ENCODE measurements at regions not wholly inside any gene's neighbourhood (a gene's known extent, or its start where the extent isn't known, plus 50 kb on each side); places are given as distances from the start of the nearest gene placed in this dataset.

GRCh38 chr5:37975531-37975930 is 135.7 kb upstream of the GDNF start:
- H3K27me3 ChIP-seq (ENCODE audit: control insufficient read depth, insufficient read depth, low read length), result no peaks in the 10 kb centered on the region
- DNase-seq (no peak), ATAC-seq (ENCODE audit: low read depth in 2 of 2) (no peak)
- no peaks in the 10 kb centered on the region for H3K36me3 Mint-ChIP-seq
- no peak overlapping the region for H3K27ac ChIP-seq (ENCODE audit: insufficient read depth, low read length, poor library complexity, severe bottlenecking)
- H3K4me1 Mint-ChIP-seq, result no peaks in the 10 kb centered on the region
- no peaks in the 10 kb centered on the region for H3K36me3 ChIP-seq (ENCODE audit: control insufficient read depth, insufficient read depth, low read length)
- no peak overlapping the region for H3K27ac Mint-ChIP-seq
- no peaks in the 10 kb centered on the region for H3K9me3 ChIP-seq (ENCODE audit: control insufficient read depth in 2 of 2, low read length in 2 of 2)
- H3K27me3 Mint-ChIP-seq, result no peaks in the 10 kb centered on the region
- H3K4me3 ChIP-seq (ENCODE audit: low read depth, low read length), result no peak overlapping the region
- H3K4me1 ChIP-seq (ENCODE audit: control insufficient read depth, insufficient read depth, low read length, poor library complexity, severe bottlenecking), result no peaks in the 10 kb centered on the region
- no peak overlapping the region for H3K4me3 Mint-ChIP-seq
- peaks cover 0 to 4% (median 1%) of the 10 kb centered on the region in 7 donors for H3K9me3 Mint-ChIP-seq

- DNase-seq (no peak), ATAC-seq (ENCODE audit: low read depth in 2 of 2) (no peak)
- Mint-ChIP-seq H3K4me3 (no peak overlapping the region), H3K27me3 (no peaks in the 10 kb centered on the region), H3K9me3 (peaks cover 0 to 5% (median 2%) of the 10 kb centered on the region in 7 donors), H3K4me1 (no peaks in the 10 kb centered on the region), H3K27ac (no peak overlapping the region), H3K36me3 (no peaks in the 10 kb centered on the region)
- H3K9me3 ChIP-seq (ENCODE audit: control insufficient read depth in 2 of 2, low read length in 2 of 2), result no peaks in the 10 kb centered on the region
- no peaks in the 10 kb centered on the region for H3K4me1 ChIP-seq (ENCODE audit: control insufficient read depth, insufficient read depth, low read length, poor library complexity, severe bottlenecking)
- H3K27ac ChIP-seq (ENCODE audit: insufficient read depth, low read length, poor library complexity, severe bottlenecking), result no peak overlapping the region
- no peak overlapping the region for H3K4me3 ChIP-seq (ENCODE audit: low read depth, low read length)
- H3K36me3 ChIP-seq (ENCODE audit: control insufficient read depth, insufficient read depth, low read length), result no peaks in the 10 kb centered on the region
- no peaks in the 10 kb centered on the region for H3K27me3 ChIP-seq (ENCODE audit: control insufficient read depth, insufficient read depth, low read length)
These were observed 131.7 kb upstream of the GDNF start for GRCh38 chr5:37971483-37972024.

DNA sequence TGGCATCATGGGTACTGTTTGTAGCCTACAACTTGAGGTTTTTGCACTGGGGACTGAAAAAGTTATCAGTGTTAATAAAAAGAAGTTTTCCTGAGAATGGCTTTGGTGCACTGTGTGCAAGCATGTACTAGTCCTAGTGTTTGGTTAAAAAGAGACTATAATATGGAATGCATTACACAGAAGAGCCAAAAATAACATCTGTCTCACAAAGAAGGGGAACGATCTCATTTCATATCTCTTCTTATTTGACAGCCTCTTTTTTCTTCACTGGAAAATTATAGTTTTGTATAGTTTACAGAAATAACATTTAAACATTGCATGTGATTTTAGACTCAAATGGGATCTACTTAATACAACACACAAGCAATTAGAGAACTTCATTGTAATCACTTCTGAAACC is 127.0 kb upstream of the GDNF start:
- H3K36me3 ChIP-seq (ENCODE audit: control insufficient read depth, insufficient read depth, low read length), result no peaks in the 10 kb centered on the region
- no peaks in the 10 kb centered on the region for H3K4me1 Mint-ChIP-seq
- DNase-seq (no peak), ATAC-seq (ENCODE audit: low read depth in 2 of 2) (no peak)
- H3K27ac ChIP-seq (ENCODE audit: insufficient read depth, low read length, poor library complexity, severe bottlenecking), result no peak overlapping the region
- no peaks in the 10 kb centered on the region for H3K9me3 ChIP-seq (ENCODE audit: control insufficient read depth in 2 of 2, low read length in 2 of 2)
- H3K4me3 Mint-ChIP-seq, result no peak overlapping the region
- no peaks in the 10 kb centered on the region for H3K27me3 ChIP-seq (ENCODE audit: control insufficient read depth, insufficient read depth, low read length)
- H3K4me3 ChIP-seq (ENCODE audit: low read depth, low read length), result no peak overlapping the region
- no peak overlapping the region for H3K27ac Mint-ChIP-seq
- H3K9me3 Mint-ChIP-seq, result peaks cover 0 to 5% (median 2%) of the 10 kb centered on the region in 7 donors
- peaks cover 4% of the 10 kb centered on the region for H3K27me3 Mint-ChIP-seq
- H3K4me1 ChIP-seq (ENCODE audit: control insufficient read depth, insufficient read depth, low read length, poor library complexity, severe bottlenecking), result no peaks in the 10 kb centered on the region
- no peaks in the 10 kb centered on the region for H3K36me3 Mint-ChIP-seq

DNA sequence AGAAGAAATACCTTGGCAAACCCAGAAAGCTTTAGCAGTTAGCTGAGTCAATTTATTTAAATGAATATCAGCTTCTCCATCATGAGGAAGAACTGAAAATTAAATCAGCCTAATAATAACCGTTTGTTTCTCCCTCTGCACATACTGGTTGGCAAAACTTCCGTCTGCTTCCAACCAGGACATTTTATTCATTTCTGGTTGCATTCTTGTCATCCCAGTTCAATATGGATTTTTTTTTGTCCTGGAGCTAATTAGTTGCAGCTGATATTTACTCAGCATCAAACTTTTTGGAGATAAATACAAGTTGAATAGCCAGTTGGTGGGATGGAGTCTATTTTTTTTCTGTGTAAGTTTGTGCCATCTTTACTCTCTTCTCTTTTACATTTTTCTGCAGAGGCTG is 126.5 kb upstream of the GDNF start:
- Histone ChIP-seq H3K4me3 (ENCODE audit: low read depth, low read length) (no peak overlapping the region), H3K27me3 (ENCODE audit: control insufficient read depth, insufficient read depth, low read length) (no peaks in the 10 kb centered on the region), H3K27ac (ENCODE audit: insufficient read depth, low read length, poor library complexity, severe bottlenecking) (no peak overlapping the region), H3K4me1 (ENCODE audit: control insufficient read depth, insufficient read depth, low read length, poor library complexity, severe bottlenecking) (no peaks in the 10 kb centered on the region), H3K9me3 (ENCODE audit: control insufficient read depth in 2 of 2, low read length in 2 of 2) (no peaks in the 10 kb centered on the region), H3K36me3 (ENCODE audit: control insufficient read depth, insufficient read depth, low read length) (no peaks in the 10 kb centered on the region)
- Mint-ChIP-seq H3K27ac (no peak overlapping the region), H3K4me3 (no peak overlapping the region), H3K36me3 (no peaks in the 10 kb centered on the region), H3K4me1 (no peaks in the 10 kb centered on the region), H3K27me3 (peaks cover 4% of the 10 kb centered on the region), H3K9me3 (peaks cover 0 to 5% (median 2%) of the 10 kb centered on the region in 7 donors)
- no peak for ATAC-seq (ENCODE audit: low read depth in 2 of 2)
- no peak for DNase-seq

- H3K27ac ChIP-seq (ENCODE audit: insufficient read depth, low read length, poor library complexity, severe bottlenecking), result no peak overlapping the region
- no peaks in the 10 kb centered on the region for H3K36me3 ChIP-seq (ENCODE audit: control insufficient read depth, insufficient read depth, low read length)
- Mint-ChIP-seq H3K9me3 (peaks cover 0 to 21% (median 7%) of the 10 kb centered on the region in 7 donors), H3K27ac (no peak overlapping the region), H3K4me3 (no peak overlapping the region), H3K27me3 (peaks cover 4% of the 10 kb centered on the region), H3K36me3 (no peaks in the 10 kb centered on the region), H3K4me1 (no peaks in the 10 kb centered on the region)
- no peak overlapping the region for H3K4me3 ChIP-seq (ENCODE audit: low read depth, low read length)
- peaks cover 9 to 15% of the 10 kb centered on the region in 2 experiments for H3K9me3 ChIP-seq (ENCODE audit: control insufficient read depth in 2 of 2, low read length in 2 of 2)
- H3K27me3 ChIP-seq (ENCODE audit: control insufficient read depth, insufficient read depth, low read length), result no peaks in the 10 kb centered on the region
- ATAC-seq (ENCODE audit: low read depth in 2 of 2) (no peak), DNase-seq (no peak)
- H3K4me1 ChIP-seq (ENCODE audit: control insufficient read depth, insufficient read depth, low read length, poor library complexity, severe bottlenecking), result no peaks in the 10 kb centered on the region
These were observed 122.5 kb upstream of the GDNF start for GRCh38 chr5:37962389-37962788.

DNA sequence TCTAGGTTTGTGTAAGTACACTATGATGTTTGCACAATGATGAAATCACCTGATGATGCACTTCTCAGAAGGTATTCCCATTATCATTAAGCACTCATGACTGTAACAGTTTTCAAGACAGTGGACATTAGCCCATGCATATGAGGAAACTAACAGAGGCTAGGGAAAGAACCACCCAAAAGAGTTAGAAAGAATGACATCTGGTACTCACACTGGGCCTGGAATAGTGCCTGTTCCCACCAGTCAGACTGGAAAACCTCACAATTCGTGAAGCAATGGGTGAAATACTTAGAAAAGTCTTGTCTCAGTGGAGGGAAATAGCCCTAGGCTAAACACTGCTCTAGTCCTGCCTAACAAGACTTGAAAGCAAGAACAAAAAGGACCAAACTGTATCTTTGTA is 117.4 kb upstream of the GDNF start:
- Histone ChIP-seq H3K9me3 (ENCODE audit: control insufficient read depth in 2 of 2, low read length in 2 of 2) (peaks cover 11 to 15% of the 10 kb centered on the region in 2 experiments), H3K36me3 (ENCODE audit: control insufficient read depth, insufficient read depth, low read length) (no peaks in the 10 kb centered on the region), H3K4me1 (ENCODE audit: control insufficient read depth, insufficient read depth, low read length, poor library complexity, severe bottlenecking) (no peaks in the 10 kb centered on the region), H3K4me3 (ENCODE audit: low read depth, low read length) (no peak overlapping the region), H3K27ac (ENCODE audit: insufficient read depth, low read length, poor library complexity, severe bottlenecking) (no peak overlapping the region), H3K27me3 (ENCODE audit: control insufficient read depth, insufficient read depth, low read length) (no peaks in the 10 kb centered on the region)
- Mint-ChIP-seq H3K9me3 (peaks cover 0 to 21% (median 7%) of the 10 kb centered on the region in 7 donors), H3K36me3 (no peaks in the 10 kb centered on the region), H3K27me3 (no peaks in the 10 kb centered on the region), H3K27ac (no peak overlapping the region), H3K4me3 (no peak overlapping the region), H3K4me1 (no peaks in the 10 kb centered on the region)
- ATAC-seq (ENCODE audit: low read depth in 2 of 2) (no peak), DNase-seq (no peak)

- H3K9me3 ChIP-seq (ENCODE audit: control insufficient read depth in 2 of 2, low read length in 2 of 2), result peaks cover 11 to 15% of the 10 kb centered on the region in 2 experiments
- Mint-ChIP-seq H3K27ac (no peak overlapping the region), H3K4me1 (no peaks in the 10 kb centered on the region), H3K4me3 (no peak overlapping the region), H3K27me3 (no peaks in the 10 kb centered on the region), H3K36me3 (no peaks in the 10 kb centered on the region), H3K9me3 (peaks cover 0 to 21% (median 8%) of the 10 kb centered on the region in 7 donors)
- H3K27ac ChIP-seq (ENCODE audit: insufficient read depth, low read length, poor library complexity, severe bottlenecking), result no peak overlapping the region
- ATAC-seq (ENCODE audit: low read depth in 2 of 2) (no peak), DNase-seq (no peak)
- H3K4me3 ChIP-seq (ENCODE audit: low read depth, low read length), result no peak overlapping the region
- H3K4me1 ChIP-seq (ENCODE audit: control insufficient read depth, insufficient read depth, low read length, poor library complexity, severe bottlenecking), result no peaks in the 10 kb centered on the region
- H3K36me3 ChIP-seq (ENCODE audit: control insufficient read depth, insufficient read depth, low read length), result no peaks in the 10 kb centered on the region
- H3K27me3 ChIP-seq (ENCODE audit: control insufficient read depth, insufficient read depth, low read length), result no peaks in the 10 kb centered on the region
These were observed 115.9 kb upstream of the GDNF start for GRCh38 chr5:37955748-37956147.

DNA sequence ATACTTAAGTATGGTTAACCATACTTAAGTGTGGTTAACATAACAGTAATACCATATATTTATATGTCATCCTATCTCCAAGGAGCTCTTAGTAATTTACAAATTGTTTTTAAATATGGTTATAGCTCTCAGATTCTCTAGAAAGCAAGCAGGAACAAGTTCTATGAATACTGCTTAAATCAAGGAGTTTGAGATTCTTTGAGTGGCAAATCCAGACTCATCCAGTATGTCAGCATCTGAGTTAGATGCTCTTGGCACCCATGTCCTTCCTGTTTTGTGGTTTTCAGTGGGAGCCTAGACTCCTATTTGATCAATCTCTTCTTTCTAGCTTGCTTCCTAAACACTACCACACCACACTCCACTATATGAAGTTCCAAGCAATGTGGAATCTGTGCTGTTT is 114.7 kb upstream of the GDNF start:
- H3K36me3 Mint-ChIP-seq, result no peaks in the 10 kb centered on the region
- no peak for DNase-seq
- H3K27ac Mint-ChIP-seq, result no peak overlapping the region
- H3K9me3 ChIP-seq (ENCODE audit: control insufficient read depth in 2 of 2, low read length in 2 of 2), result peaks cover 11 to 14% of the 10 kb centered on the region in 2 experiments
- no peaks in the 10 kb centered on the region for H3K27me3 ChIP-seq (ENCODE audit: control insufficient read depth, insufficient read depth, low read length)
- no peak overlapping the region for H3K4me3 ChIP-seq (ENCODE audit: low read depth, low read length)
- H3K9me3 Mint-ChIP-seq, result peaks cover 0 to 16% (median 5%) of the 10 kb centered on the region in 7 donors
- H3K36me3 ChIP-seq (ENCODE audit: control insufficient read depth, insufficient read depth, low read length), result no peaks in the 10 kb centered on the region
- H3K27me3 Mint-ChIP-seq, result no peaks in the 10 kb centered on the region
- ATAC-seq (ENCODE audit: low read depth in 2 of 2), result no peak
- no peaks in the 10 kb centered on the region for H3K4me1 Mint-ChIP-seq
- no peak overlapping the region for H3K27ac ChIP-seq (ENCODE audit: insufficient read depth, low read length, poor library complexity, severe bottlenecking)
- no peaks in the 10 kb centered on the region for H3K4me1 ChIP-seq (ENCODE audit: control insufficient read depth, insufficient read depth, low read length, poor library complexity, severe bottlenecking)
- no peak overlapping the region for H3K4me3 Mint-ChIP-seq

All from CD4-positive, CD25-positive, alpha-beta regulatory T cell (primary cell).